CD4-positive, alpha-beta T cell (primary cell): ENCODE measurements at regions not wholly inside any gene's neighbourhood (a gene's known extent, or its start where the extent isn't known, plus 50 kb on each side); places are given as distances from the start of the nearest gene placed in this dataset.

Source experiments
- ATAC-seq: fragments of 200-7000 bp; cut with Tn5 transposase; one replicate; pipeline ENCODE4 v1.10.0; 2022; ENCODE audit warnings: mild to moderate bottlenecking; ENCODE audit not compliant: poor library complexity
- CTCF ChIA-PET: fragments of 350-600 bp; sonication (Branson Sonifier 250); formaldehyde crosslinking; loops from one replicate; lab custom pipeline; 2021; ENCODE audit warnings: antibody characterized with exemption, inconsistent platforms; lab: Charles Lee
- POLR2A ChIA-PET: fragments of 350-600 bp; sonication (Branson Sonifier 250); formaldehyde crosslinking; loops from one replicate; lab custom pipeline; 2021; ENCODE audit warnings: antibody characterized with exemption, inconsistent platforms; lab: Charles Lee
- DNase-seq, 14 experiments: peaks; one replicate each; pipeline ENCODE4 v3.0.0-alpha.2; 2013 to 2020; ENCODE audit warnings: mixed read lengths in 2 of 14
- H3K27ac ChIP-seq, 2 donors: one replicate each; pipeline versions ENCODE4 v1.5.1 to v1.7.0; 2013; ENCODE audit warnings: low read length in 2 of 2, low read depth in 1 of 2, mild to moderate bottlenecking in 1 of 2
- H3K27me3 ChIP-seq, 2 experiments: 1 replicate in 1 of 2; 2 replicates in 1 of 2; pipeline versions ENCODE4 v1.6.1 to v1.7.0; 2013; ENCODE audit warnings: low read length in 2 of 2, control low read depth in 1 of 2, mild to moderate bottlenecking in 1 of 2, moderate library complexity in 1 of 2; ENCODE audit not compliant: insufficient read depth in 2 of 2, control insufficient read depth in 1 of 2
- H3K36me3 ChIP-seq: one replicate; pipeline ENCODE4 v1.6.1; 2013; ENCODE audit warnings: low read length, control low read depth; ENCODE audit not compliant: insufficient read depth
- H3K4me1 ChIP-seq: one replicate; pipeline ENCODE4 v1.6.1; 2013; ENCODE audit warnings: low read length, control low read depth; ENCODE audit not compliant: insufficient read depth
- H3K4me3 ChIP-seq: one replicate; pipeline ENCODE4 v1.5.1; 2013; ENCODE audit warnings: mild to moderate bottlenecking, low read length, moderate library complexity
- H3K9me3 ChIP-seq, 2 experiments: 1 replicate in 1 of 2; 2 replicates in 1 of 2; pipeline versions ENCODE4 v1.6.1 to v1.7.0; 2013; ENCODE audit warnings: low read length in 2 of 2, mild to moderate bottlenecking in 2 of 2, control low read depth in 1 of 2, moderate library complexity in 1 of 2; ENCODE audit not compliant: control insufficient read depth in 1 of 2, insufficient read depth in 1 of 2
- H3K27ac Mint-ChIP-seq: one replicate; pipeline ENCODE4 v1.8.0; 2020; ENCODE audit warnings: mixed read lengths
- H3K27me3 Mint-ChIP-seq: one replicate; pipeline ENCODE4 v1.8.0; 2021; ENCODE audit warnings: mixed read lengths
- H3K36me3 Mint-ChIP-seq: one replicate; pipeline ENCODE4 v1.8.0; 2021; ENCODE audit warnings: low read depth, mixed read lengths
- H3K4me1 Mint-ChIP-seq: one replicate; pipeline ENCODE4 v1.8.0; 2021; ENCODE audit warnings: low read depth, mixed read lengths
- H3K4me3 Mint-ChIP-seq: one replicate; pipeline ENCODE4 v1.8.0; 2020; ENCODE audit warnings: mild to moderate bottlenecking, mixed read lengths
- H3K9me3 Mint-ChIP-seq: one replicate; pipeline ENCODE4 v1.8.0; 2020; ENCODE audit warnings: mixed read lengths
- intact Hi-C, 2 experiments: fragments of 100-400 bp; cut with DNase I in 1 of 2; cut with micrococcal nuclease in 1 of 2; formaldehyde crosslinking; loops; one replicate each; pipeline versions ENCODE4 v1.15.1 to v1.9.0; 2023 to 2025; cut with DNase I, micrococcal nuclease
- TF ChIP-seq, protein P1 (sequence below): fragments of 200-600 bp; IDR thresholded peaks from one replicate; pipeline ENCODE4 v1.8.0; 2022; ENCODE audit warnings: antibody characterized with exemption, mild to moderate bottlenecking

DNA sequence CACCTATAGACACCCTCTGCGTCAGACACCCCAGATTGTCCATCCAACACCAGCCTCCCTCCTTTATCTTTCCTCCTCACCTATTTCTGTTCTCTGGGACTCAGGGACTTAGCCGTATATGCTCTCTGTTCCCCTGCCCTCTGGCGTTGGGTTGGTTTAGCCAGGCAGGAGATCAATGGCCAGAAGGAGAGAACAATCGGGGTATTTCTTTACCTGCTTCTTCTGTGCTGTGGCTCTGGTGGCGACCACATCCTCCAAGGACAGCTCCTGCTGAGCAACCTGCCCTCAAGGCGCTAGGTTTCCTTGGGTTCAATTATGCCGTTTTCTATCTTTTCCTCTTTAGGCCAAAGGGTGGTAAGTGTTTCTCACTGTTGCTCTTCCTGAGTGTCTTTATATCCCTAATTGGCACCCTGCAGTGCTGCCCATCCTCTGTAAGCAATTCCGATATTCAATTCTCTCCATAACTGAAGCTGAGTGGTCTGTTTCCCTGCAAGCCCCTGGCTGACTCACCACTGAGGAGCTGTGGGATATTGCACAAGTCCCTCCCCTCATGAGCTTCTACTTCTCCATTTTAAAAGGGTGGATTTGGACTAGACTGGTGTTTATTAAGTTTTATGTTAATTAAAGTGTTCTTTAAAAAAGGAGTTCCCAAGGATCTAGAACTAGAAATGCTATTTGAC is 63.7 kb upstream of the TMTC4 start:
- H3K36me3 ChIP-seq, result no peaks in the 10 kb centered on the region
- H3K4me1 Mint-ChIP-seq, result no peaks in the 10 kb centered on the region
- intact Hi-C loops, result no loop called here
- no peak overlapping the region for H3K27ac Mint-ChIP-seq
- TF ChIP-seq, protein P1, sequence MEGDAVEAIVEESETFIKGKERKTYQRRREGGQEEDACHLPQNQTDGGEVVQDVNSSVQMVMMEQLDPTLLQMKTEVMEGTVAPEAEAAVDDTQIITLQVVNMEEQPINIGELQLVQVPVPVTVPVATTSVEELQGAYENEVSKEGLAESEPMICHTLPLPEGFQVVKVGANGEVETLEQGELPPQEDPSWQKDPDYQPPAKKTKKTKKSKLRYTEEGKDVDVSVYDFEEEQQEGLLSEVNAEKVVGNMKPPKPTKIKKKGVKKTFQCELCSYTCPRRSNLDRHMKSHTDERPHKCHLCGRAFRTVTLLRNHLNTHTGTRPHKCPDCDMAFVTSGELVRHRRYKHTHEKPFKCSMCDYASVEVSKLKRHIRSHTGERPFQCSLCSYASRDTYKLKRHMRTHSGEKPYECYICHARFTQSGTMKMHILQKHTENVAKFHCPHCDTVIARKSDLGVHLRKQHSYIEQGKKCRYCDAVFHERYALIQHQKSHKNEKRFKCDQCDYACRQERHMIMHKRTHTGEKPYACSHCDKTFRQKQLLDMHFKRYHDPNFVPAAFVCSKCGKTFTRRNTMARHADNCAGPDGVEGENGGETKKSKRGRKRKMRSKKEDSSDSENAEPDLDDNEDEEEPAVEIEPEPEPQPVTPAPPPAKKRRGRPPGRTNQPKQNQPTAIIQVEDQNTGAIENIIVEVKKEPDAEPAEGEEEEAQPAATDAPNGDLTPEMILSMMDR, result no peak
- peaks cover 0 to 7% of the 10 kb centered on the region in 2 experiments for H3K9me3 ChIP-seq
- peaks cover 0 to 5% of the 10 kb centered on the region in 2 experiments for H3K27me3 ChIP-seq
- ChIA-PET CTCF (no interaction called here), POLR2A (no interaction called here)
- H3K27me3 Mint-ChIP-seq, result peaks cover 47% of the 10 kb centered on the region
- no peak overlapping the region for H3K27ac ChIP-seq
- H3K9me3 Mint-ChIP-seq, result no peaks in the 10 kb centered on the region
- no peak overlapping the region for H3K4me3 ChIP-seq
- no peaks in the 10 kb centered on the region for H3K36me3 Mint-ChIP-seq
- H3K4me1 ChIP-seq, result no peaks in the 10 kb centered on the region
- DNase-seq, result no peak
- ATAC-seq, result no peak
- H3K4me3 Mint-ChIP-seq, result no peak overlapping the region

DNA sequence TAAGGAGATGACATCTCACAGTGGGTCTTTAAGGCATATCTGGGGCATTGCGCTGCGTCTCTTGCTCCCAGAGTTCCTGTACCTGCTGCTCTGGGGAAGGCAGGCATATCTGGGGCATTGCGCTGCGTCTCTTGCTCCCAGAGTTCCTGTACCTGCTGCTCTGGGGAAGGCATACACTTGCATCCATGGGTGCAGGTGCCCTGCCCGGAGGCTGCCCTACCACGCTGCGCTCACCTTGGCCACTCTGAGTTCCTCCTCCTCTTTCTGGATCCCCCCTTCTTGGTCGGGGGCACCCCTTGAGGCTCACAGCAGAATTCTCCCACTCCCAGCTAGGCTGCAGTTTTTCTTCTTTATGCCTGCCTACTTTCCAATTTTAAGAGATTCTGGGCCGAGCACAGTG is 60.9 kb upstream of the TMTC4 start:
- Mint-ChIP-seq H3K27me3 (peaks cover 48% of the 10 kb centered on the region), H3K36me3 (no peaks in the 10 kb centered on the region), H3K4me1 (no peaks in the 10 kb centered on the region), H3K4me3 (no peak overlapping the region), H3K27ac (no peak overlapping the region), H3K9me3 (no peaks in the 10 kb centered on the region)
- H3K27ac ChIP-seq, result no peak overlapping the region
- no peak for DNase-seq
- no peaks in the 10 kb centered on the region for H3K4me1 ChIP-seq
- peaks cover 0 to 7% of the 10 kb centered on the region in 2 experiments for H3K9me3 ChIP-seq
- TF ChIP-seq, protein P1, result no peak
- intact Hi-C loops, result no loop called here
- no peak overlapping the region for H3K4me3 ChIP-seq
- ChIA-PET CTCF (no interaction called here), POLR2A (no interaction called here)
- ATAC-seq, result no peak
- H3K36me3 ChIP-seq, result no peaks in the 10 kb centered on the region
- peaks cover 0 to 5% of the 10 kb centered on the region in 2 experiments for H3K27me3 ChIP-seq

DNA sequence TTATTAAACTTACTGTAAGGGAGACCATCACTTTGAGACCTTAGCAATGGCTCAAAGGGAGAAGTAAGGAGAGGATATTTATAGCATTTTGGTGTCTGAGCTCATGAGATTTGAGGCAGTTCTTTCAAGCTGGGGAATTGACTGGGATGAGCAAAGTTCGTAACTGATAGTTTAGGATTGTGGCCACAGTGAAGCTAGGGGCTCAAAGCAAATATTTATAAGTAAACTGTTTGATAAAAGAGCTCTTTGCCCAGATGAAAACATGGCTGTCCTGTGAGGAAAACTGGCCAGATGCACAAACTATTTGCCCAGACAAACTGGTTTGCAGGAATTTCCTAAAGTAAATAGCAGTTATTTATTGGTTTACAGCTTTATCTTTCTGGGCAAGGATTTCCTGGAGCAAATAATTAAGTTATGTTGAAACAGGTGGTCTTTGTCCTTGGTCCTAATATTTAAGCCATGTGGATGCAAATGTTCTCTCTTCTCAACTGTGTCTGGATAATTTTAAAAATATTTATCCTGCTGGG is 59.7 kb upstream of the TMTC4 start:
- TF ChIP-seq, protein P1, result no peak

More for the DNA sequence above, 59.7 kb upstream of the TMTC4 start:
- no peak overlapping the region for H3K27ac Mint-ChIP-seq
- H3K9me3 Mint-ChIP-seq, result no peaks in the 10 kb centered on the region
- peaks cover 45% of the 10 kb centered on the region for H3K27me3 Mint-ChIP-seq
- Histone ChIP-seq H3K36me3 (no peaks in the 10 kb centered on the region), H3K27me3 (peaks cover 0 to 5% of the 10 kb centered on the region in 2 experiments), H3K4me3 (no peak overlapping the region), H3K4me1 (no peaks in the 10 kb centered on the region), H3K9me3 (peaks cover 0 to 7% of the 10 kb centered on the region in 2 experiments), H3K27ac (no peak overlapping the region)
- CTCF ChIA-PET, result interaction anchor here (1.6 kb wide), 1 partner anchor 12 kb away, joined by 5 read pairs; no protein-coding TSS in a partner anchor
- H3K36me3 Mint-ChIP-seq, result no peaks in the 10 kb centered on the region
- POLR2A ChIA-PET, result no interaction called here
- DNase-seq (no peak), ATAC-seq (no peak)
- H3K4me3 Mint-ChIP-seq, result no peak overlapping the region
- no peaks in the 10 kb centered on the region for H3K4me1 Mint-ChIP-seq
- intact Hi-C loops, result no loop called here
